ENCODE measurements at regions not wholly inside any gene's neighbourhood (a gene's known extent, or its start where the extent isn't known, plus 50 kb on each side); places are given as distances from the start of the nearest gene placed in this dataset.

DNA sequence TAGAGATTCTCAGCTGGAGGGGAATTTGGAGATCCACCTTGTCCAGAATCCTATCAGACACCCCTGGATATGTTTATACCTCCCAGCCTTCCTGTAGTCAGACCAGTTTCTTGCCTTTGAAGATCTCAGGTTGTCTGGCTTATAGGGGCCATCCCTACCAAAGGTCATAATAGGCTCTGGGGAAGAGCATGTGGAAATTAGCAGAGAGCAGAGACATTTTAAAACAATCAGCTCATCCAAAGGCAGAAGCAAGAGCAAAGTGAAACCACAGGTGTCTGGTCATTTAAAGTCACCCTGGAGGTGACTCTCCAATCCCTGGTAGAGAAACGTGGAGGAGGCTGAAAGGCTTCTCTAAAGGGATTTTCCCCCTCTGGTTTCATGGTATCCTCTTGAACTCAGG is 299.3 kb upstream of the EEF2KMT start:
- Histone ChIP-seq H3K4me1 (ENCODE audit: control insufficient read depth in 1 of 2, insufficient read depth in 2 of 2, low read length in 2 of 2) (no peaks in the 10 kb centered on the region), H3K27me3 (ENCODE audit: control insufficient read depth in 1 of 2, insufficient read depth in 2 of 2, low read length in 2 of 2) (peaks cover 0 to 2% of the 10 kb centered on the region in 2 donors), H3K36me3 (ENCODE audit: control insufficient read depth in 1 of 2, insufficient read depth in 2 of 2, low read length in 2 of 2) (no peaks in the 10 kb centered on the region), H3K4me3 (ENCODE audit: low read depth in 1 of 2, low read length in 2 of 2) (no peak overlapping the region), H3K9ac (ENCODE audit: low read depth in 1 of 2, low read length in 2 of 2) (no peak overlapping the region), H3K9me3 (ENCODE audit: control insufficient read depth in 1 of 2, low read length in 2 of 2) (no peaks in the 10 kb centered on the region), H3K27ac (ENCODE audit: low read depth, low read length) (no peak overlapping the region)

DNA sequence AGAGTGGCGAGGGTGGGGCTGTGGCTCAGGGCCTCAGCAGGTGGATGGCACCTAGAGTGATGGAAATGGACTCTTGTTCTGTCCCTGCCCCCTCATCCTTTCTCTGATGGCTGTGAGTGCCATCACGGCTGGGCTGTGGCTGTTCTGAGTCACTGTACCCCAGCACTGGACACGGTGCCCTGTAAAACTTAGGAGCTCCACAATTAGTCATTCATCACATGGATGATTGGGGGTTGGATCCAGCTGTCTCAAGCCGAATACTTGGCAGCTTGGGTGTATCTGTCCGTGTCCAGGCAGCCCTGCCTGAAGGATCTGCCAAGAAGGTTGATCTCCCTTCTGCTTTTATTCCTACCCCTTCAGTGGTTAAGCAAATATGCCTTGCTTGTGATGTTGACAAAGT is 295.5 kb upstream of the EEF2KMT start:
- Histone ChIP-seq H3K27ac (ENCODE audit: low read depth, low read length) (no peak overlapping the region), H3K36me3 (ENCODE audit: control insufficient read depth in 1 of 2, insufficient read depth in 2 of 2, low read length in 2 of 2) (no peaks in the 10 kb centered on the region), H3K9me3 (ENCODE audit: control insufficient read depth in 1 of 2, low read length in 2 of 2) (no peaks in the 10 kb centered on the region), H3K4me1 (ENCODE audit: control insufficient read depth in 1 of 2, insufficient read depth in 2 of 2, low read length in 2 of 2) (no peaks in the 10 kb centered on the region), H3K27me3 (ENCODE audit: control insufficient read depth in 1 of 2, insufficient read depth in 2 of 2, low read length in 2 of 2) (peaks cover 0 to under 1% of the 10 kb centered on the region in 2 donors), H3K4me3 (ENCODE audit: low read depth in 1 of 2, low read length in 2 of 2) (no peak overlapping the region), H3K9ac (ENCODE audit: low read depth in 1 of 2, low read length in 2 of 2) (no peak overlapping the region)

DNA sequence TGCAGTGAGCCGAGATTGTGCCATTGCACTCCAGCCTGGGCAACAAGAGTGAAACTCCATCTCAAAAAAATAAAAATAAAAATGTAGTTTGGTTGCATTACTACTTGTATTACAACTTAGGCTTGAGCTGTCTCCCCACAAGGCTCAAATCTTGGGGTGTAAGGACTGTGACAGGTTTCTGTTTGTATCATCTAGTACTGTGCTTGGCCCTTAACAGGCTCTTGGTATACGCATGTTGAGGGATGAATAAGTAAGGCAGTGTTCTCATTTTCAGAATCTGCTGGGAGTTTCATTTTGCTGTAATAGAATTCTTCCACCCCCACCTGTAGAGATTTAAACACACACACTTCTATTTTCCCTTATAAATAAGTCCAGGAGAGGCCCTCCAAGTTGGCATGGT is 289.4 kb upstream of the EEF2KMT start:
- Histone ChIP-seq H3K9me3 (ENCODE audit: control insufficient read depth in 1 of 2, low read length in 2 of 2) (no peaks in the 10 kb centered on the region), H3K36me3 (ENCODE audit: control insufficient read depth in 1 of 2, insufficient read depth in 2 of 2, low read length in 2 of 2) (no peaks in the 10 kb centered on the region), H3K27me3 (ENCODE audit: control insufficient read depth in 1 of 2, insufficient read depth in 2 of 2, low read length in 2 of 2) (no peaks in the 10 kb centered on the region), H3K4me3 (ENCODE audit: low read depth in 1 of 2, low read length in 2 of 2) (no peak overlapping the region), H3K9ac (ENCODE audit: low read depth in 1 of 2, low read length in 2 of 2) (no peak overlapping the region), H3K4me1 (ENCODE audit: control insufficient read depth in 1 of 2, insufficient read depth in 2 of 2, low read length in 2 of 2) (no peaks in the 10 kb centered on the region), H3K27ac (ENCODE audit: low read depth, low read length) (no peak overlapping the region)

GRCh38 chr16:5385811-5386210 is 288.2 kb upstream of the EEF2KMT start:
- Histone ChIP-seq H3K27ac (ENCODE audit: low read depth, low read length) (no peak overlapping the region), H3K4me1 (ENCODE audit: control insufficient read depth in 1 of 2, insufficient read depth in 2 of 2, low read length in 2 of 2) (no peaks in the 10 kb centered on the region), H3K36me3 (ENCODE audit: control insufficient read depth in 1 of 2, insufficient read depth in 2 of 2, low read length in 2 of 2) (no peaks in the 10 kb centered on the region), H3K27me3 (ENCODE audit: control insufficient read depth in 1 of 2, insufficient read depth in 2 of 2, low read length in 2 of 2) (no peaks in the 10 kb centered on the region), H3K4me3 (ENCODE audit: low read depth in 1 of 2, low read length in 2 of 2) (no peak overlapping the region), H3K9ac (ENCODE audit: low read depth in 1 of 2, low read length in 2 of 2) (no peak overlapping the region), H3K9me3 (ENCODE audit: control insufficient read depth in 1 of 2, low read length in 2 of 2) (no peaks in the 10 kb centered on the region)

- Histone ChIP-seq H3K4me3 (ENCODE audit: low read depth in 1 of 2, low read length in 2 of 2) (no peak overlapping the region), H3K9ac (ENCODE audit: low read depth in 1 of 2, low read length in 2 of 2) (no peak overlapping the region), H3K4me1 (ENCODE audit: control insufficient read depth in 1 of 2, insufficient read depth in 2 of 2, low read length in 2 of 2) (no peaks in the 10 kb centered on the region), H3K36me3 (ENCODE audit: control insufficient read depth in 1 of 2, insufficient read depth in 2 of 2, low read length in 2 of 2) (no peaks in the 10 kb centered on the region), H3K27ac (ENCODE audit: low read depth, low read length) (no peak overlapping the region), H3K9me3 (ENCODE audit: control insufficient read depth in 1 of 2, low read length in 2 of 2) (no peaks in the 10 kb centered on the region), H3K27me3 (ENCODE audit: control insufficient read depth in 1 of 2, insufficient read depth in 2 of 2, low read length in 2 of 2) (no peaks in the 10 kb centered on the region)
Measured at GRCh38 chr16:5385115-5385514, 287.5 kb upstream of the EEF2KMT start.

GRCh38 chr16:5383737-5384136 is 286.1 kb upstream of the EEF2KMT start:
- Histone ChIP-seq H3K4me1 (ENCODE audit: control insufficient read depth in 1 of 2, insufficient read depth in 2 of 2, low read length in 2 of 2) (no peaks in the 10 kb centered on the region), H3K4me3 (ENCODE audit: low read depth in 1 of 2, low read length in 2 of 2) (no peak overlapping the region), H3K36me3 (ENCODE audit: control insufficient read depth in 1 of 2, insufficient read depth in 2 of 2, low read length in 2 of 2) (no peaks in the 10 kb centered on the region), H3K27me3 (ENCODE audit: control insufficient read depth in 1 of 2, insufficient read depth in 2 of 2, low read length in 2 of 2) (no peaks in the 10 kb centered on the region), H3K9ac (ENCODE audit: low read depth in 1 of 2, low read length in 2 of 2) (no peak overlapping the region), H3K27ac (ENCODE audit: low read depth, low read length) (no peak overlapping the region), H3K9me3 (ENCODE audit: control insufficient read depth in 1 of 2, low read length in 2 of 2) (no peaks in the 10 kb centered on the region)

DNA sequence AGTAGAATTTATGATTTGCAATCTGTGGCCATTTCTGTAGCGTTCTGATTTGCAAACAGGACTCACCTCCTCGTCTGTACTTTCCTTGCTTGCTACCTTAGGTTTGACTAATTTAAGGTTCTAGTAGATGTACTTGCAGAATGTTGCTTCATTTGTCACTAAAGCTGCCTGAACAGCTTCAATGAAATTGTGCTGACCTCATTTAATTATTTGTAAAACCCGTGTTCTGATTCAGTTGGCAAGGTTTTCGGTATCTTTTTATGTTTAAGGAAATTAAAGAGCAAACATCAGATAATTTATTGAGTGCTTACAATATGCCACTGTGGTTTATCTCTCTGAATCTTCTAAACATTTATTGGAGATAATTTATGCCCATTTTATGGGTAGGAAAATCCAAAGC is 284.9 kb upstream of the EEF2KMT start:
- H3K27ac ChIP-seq (ENCODE audit: low read depth, low read length) = no peak overlapping the region
- no peak overlapping the region for H3K4me3 ChIP-seq (ENCODE audit: low read depth in 1 of 2, low read length in 2 of 2)
- H3K9me3 ChIP-seq (ENCODE audit: control insufficient read depth in 1 of 2, low read length in 2 of 2) = no peaks in the 10 kb centered on the region
- H3K36me3 ChIP-seq (ENCODE audit: control insufficient read depth in 1 of 2, insufficient read depth in 2 of 2, low read length in 2 of 2) = no peaks in the 10 kb centered on the region
- no peaks in the 10 kb centered on the region for H3K27me3 ChIP-seq (ENCODE audit: control insufficient read depth in 1 of 2, insufficient read depth in 2 of 2, low read length in 2 of 2)
- H3K9ac ChIP-seq (ENCODE audit: low read depth in 1 of 2, low read length in 2 of 2) = no peak overlapping the region
- H3K4me1 ChIP-seq (ENCODE audit: control insufficient read depth in 1 of 2, insufficient read depth in 2 of 2, low read length in 2 of 2) = no peaks in the 10 kb centered on the region

GRCh38 chr16:5381481-5381880 is 283.9 kb upstream of the EEF2KMT start:
- no peaks in the 10 kb centered on the region for H3K36me3 ChIP-seq (ENCODE audit: control insufficient read depth in 1 of 2, insufficient read depth in 2 of 2, low read length in 2 of 2)
- H3K27me3 ChIP-seq (ENCODE audit: control insufficient read depth in 1 of 2, insufficient read depth in 2 of 2, low read length in 2 of 2) = no peaks in the 10 kb centered on the region
- H3K4me1 ChIP-seq (ENCODE audit: control insufficient read depth in 1 of 2, insufficient read depth in 2 of 2, low read length in 2 of 2) = no peaks in the 10 kb centered on the region
- no peak overlapping the region for H3K4me3 ChIP-seq (ENCODE audit: low read depth in 1 of 2, low read length in 2 of 2)
- H3K27ac ChIP-seq (ENCODE audit: low read depth, low read length) = no peak overlapping the region
- H3K9me3 ChIP-seq (ENCODE audit: control insufficient read depth in 1 of 2, low read length in 2 of 2) = no peaks in the 10 kb centered on the region
- H3K9ac ChIP-seq (ENCODE audit: low read depth in 1 of 2, low read length in 2 of 2) = no peak overlapping the region

DNA sequence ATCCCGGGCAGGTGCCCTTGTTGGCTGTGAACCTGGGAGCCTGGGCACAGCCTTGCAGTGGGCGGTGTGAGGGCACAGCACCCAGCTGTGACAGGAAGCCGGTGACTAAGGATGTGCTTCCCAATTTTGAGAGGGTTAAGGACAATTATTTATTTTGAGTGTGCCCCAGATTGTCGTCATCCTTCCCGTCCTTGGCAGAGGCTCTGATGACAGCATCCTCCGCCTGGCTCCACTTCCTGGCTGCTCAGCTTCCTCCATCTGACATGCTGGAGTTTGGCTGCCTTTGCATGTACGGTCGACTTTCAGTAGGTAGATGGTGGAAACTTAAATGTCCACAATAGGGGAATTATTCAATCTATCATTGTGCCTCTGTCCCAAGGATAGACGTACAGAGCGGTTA is 282.4 kb upstream of the EEF2KMT start:
- Histone ChIP-seq H3K27me3 (ENCODE audit: control insufficient read depth in 1 of 2, insufficient read depth in 2 of 2, low read length in 2 of 2) (no peaks in the 10 kb centered on the region), H3K36me3 (ENCODE audit: control insufficient read depth in 1 of 2, insufficient read depth in 2 of 2, low read length in 2 of 2) (no peaks in the 10 kb centered on the region), H3K4me3 (ENCODE audit: low read depth in 1 of 2, low read length in 2 of 2) (no peak overlapping the region), H3K27ac (ENCODE audit: low read depth, low read length) (no peak overlapping the region), H3K9ac (ENCODE audit: low read depth in 1 of 2, low read length in 2 of 2) (no peak overlapping the region), H3K4me1 (ENCODE audit: control insufficient read depth in 1 of 2, insufficient read depth in 2 of 2, low read length in 2 of 2) (no peaks in the 10 kb centered on the region), H3K9me3 (ENCODE audit: control insufficient read depth in 1 of 2, low read length in 2 of 2) (no peaks in the 10 kb centered on the region)

- Histone ChIP-seq H3K27me3 (ENCODE audit: control insufficient read depth in 1 of 2, insufficient read depth in 2 of 2, low read length in 2 of 2) (no peaks in the 10 kb centered on the region), H3K9ac (ENCODE audit: low read depth in 1 of 2, low read length in 2 of 2) (no peak overlapping the region), H3K36me3 (ENCODE audit: control insufficient read depth in 1 of 2, insufficient read depth in 2 of 2, low read length in 2 of 2) (no peaks in the 10 kb centered on the region), H3K4me3 (ENCODE audit: low read depth in 1 of 2, low read length in 2 of 2) (no peak overlapping the region), H3K4me1 (ENCODE audit: control insufficient read depth in 1 of 2, insufficient read depth in 2 of 2, low read length in 2 of 2) (no peaks in the 10 kb centered on the region), H3K9me3 (ENCODE audit: control insufficient read depth in 1 of 2, low read length in 2 of 2) (no peaks in the 10 kb centered on the region), H3K27ac (ENCODE audit: low read depth, low read length) (no peak overlapping the region)
Measured at GRCh38 chr16:5378531-5378930, 280.9 kb upstream of the EEF2KMT start.

DNA sequence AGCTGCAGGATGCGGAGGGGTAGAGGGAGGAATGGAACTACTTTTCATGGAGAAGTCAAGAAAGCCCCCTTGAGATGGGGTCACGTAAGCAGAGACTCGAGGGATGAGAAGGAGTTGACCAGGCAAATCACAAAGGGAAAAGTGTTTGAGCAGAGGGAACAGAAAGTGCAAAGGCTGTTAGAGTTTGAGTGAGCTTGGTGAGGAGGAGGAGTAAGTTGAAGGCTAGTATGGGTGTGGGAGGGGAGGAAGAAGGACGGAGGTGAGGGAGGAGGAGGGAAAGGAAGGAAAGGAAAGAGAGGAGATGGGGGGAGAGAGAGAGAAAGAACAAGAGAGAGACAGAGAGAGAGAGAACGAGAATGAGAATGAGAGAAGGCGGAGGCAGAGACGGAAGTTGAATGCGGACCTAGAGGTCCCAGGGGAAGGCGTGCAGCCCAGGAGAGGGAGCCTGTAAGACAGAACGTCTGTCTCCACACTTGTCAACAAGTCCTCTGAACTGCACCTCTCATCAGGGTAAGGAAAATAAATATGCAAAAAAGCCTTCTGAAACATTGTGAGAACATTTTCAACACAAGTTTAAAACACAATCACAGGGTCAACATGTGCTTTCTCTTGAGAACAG is 279.8 kb upstream of the EEF2KMT start:
- Histone ChIP-seq H3K4me1 (ENCODE audit: control insufficient read depth in 1 of 2, insufficient read depth in 2 of 2, low read length in 2 of 2) (no peaks in the 10 kb centered on the region), H3K27ac (ENCODE audit: low read depth, low read length) (no peak overlapping the region), H3K4me3 (ENCODE audit: low read depth in 1 of 2, low read length in 2 of 2) (no peak overlapping the region), H3K27me3 (ENCODE audit: control insufficient read depth in 1 of 2, insufficient read depth in 2 of 2, low read length in 2 of 2) (peaks cover 0 to 2% of the 10 kb centered on the region in 2 donors), H3K9me3 (ENCODE audit: control insufficient read depth in 1 of 2, low read length in 2 of 2) (no peaks in the 10 kb centered on the region), H3K9ac (ENCODE audit: low read depth in 1 of 2, low read length in 2 of 2) (no peak overlapping the region), H3K36me3 (ENCODE audit: control insufficient read depth in 1 of 2, insufficient read depth in 2 of 2, low read length in 2 of 2) (no peaks in the 10 kb centered on the region)
